Activated CD8-positive, alpha-beta T cell treated with anti-CD3 and anti-CD28 coated beads for 36 hours (primary cell): ENCODE measurements at regions not wholly inside any gene's neighbourhood (a gene's known extent, or its start where the extent isn't known, plus 50 kb on each side); places are given as distances from the start of the nearest gene placed in this dataset.
"Not testable (repeated sequence)": the region's sequence is repeated elsewhere in the genome, so short reads cannot be mapped to it uniquely, and the experiment has no call there.

Experiments
- ATAC-seq: fragments of 200-7000 bp; cut with Tn5 transposase; one replicate; pipeline ENCODE4 v1.10.0; 2021; ENCODE audit warnings: mild to moderate bottlenecking, moderate library complexity
- CTCF ChIA-PET: fragments of 350-600 bp; sonication (Branson Sonifier 250); formaldehyde crosslinking; loops from one replicate; lab custom pipeline; 2021; ENCODE audit warnings: antibody characterized with exemption; lab: Charles Lee
- POLR2A ChIA-PET: fragments of 350-600 bp; sonication (Branson Sonifier 250); formaldehyde crosslinking; loops from one replicate; lab custom pipeline; 2021; ENCODE audit warnings: antibody characterized with exemption; lab: Charles Lee
- DNase-seq: peaks from one replicate; pipeline ENCODE4 v3.0.0-alpha.2; 2020
- H3K27ac Mint-ChIP-seq: one replicate; pipeline ENCODE4 v1.8.0; 2021; ENCODE audit warnings: mild to moderate bottlenecking, mixed read lengths
- H3K27me3 Mint-ChIP-seq: one replicate; pipeline ENCODE4 v1.8.0; 2021; ENCODE audit warnings: mixed read lengths
- H3K36me3 Mint-ChIP-seq: one replicate; pipeline ENCODE4 v1.8.0; 2021; ENCODE audit warnings: low read depth, mixed read lengths
- H3K4me1 Mint-ChIP-seq: one replicate; pipeline ENCODE4 v1.8.0; 2021; ENCODE audit warnings: low read depth, mixed read lengths
- H3K4me3 Mint-ChIP-seq: one replicate; pipeline ENCODE4 v1.8.0; 2021; ENCODE audit warnings: mild to moderate bottlenecking, moderate library complexity, mixed read lengths
- H3K9me3 Mint-ChIP-seq: one replicate; pipeline ENCODE4 v1.8.0; 2021; ENCODE audit warnings: mixed read lengths
- CTCF ChIP-seq: fragments of 200-600 bp; IDR thresholded peaks from one replicate; pipeline ENCODE4 v1.8.0; 2022; ENCODE audit warnings: antibody characterized with exemption, mild to moderate bottlenecking
- intact Hi-C: fragments of 100-400 bp; cut with micrococcal nuclease; formaldehyde crosslinking; loops from one replicate; pipeline ENCODE4 v1.10.0; 2022

DNA sequence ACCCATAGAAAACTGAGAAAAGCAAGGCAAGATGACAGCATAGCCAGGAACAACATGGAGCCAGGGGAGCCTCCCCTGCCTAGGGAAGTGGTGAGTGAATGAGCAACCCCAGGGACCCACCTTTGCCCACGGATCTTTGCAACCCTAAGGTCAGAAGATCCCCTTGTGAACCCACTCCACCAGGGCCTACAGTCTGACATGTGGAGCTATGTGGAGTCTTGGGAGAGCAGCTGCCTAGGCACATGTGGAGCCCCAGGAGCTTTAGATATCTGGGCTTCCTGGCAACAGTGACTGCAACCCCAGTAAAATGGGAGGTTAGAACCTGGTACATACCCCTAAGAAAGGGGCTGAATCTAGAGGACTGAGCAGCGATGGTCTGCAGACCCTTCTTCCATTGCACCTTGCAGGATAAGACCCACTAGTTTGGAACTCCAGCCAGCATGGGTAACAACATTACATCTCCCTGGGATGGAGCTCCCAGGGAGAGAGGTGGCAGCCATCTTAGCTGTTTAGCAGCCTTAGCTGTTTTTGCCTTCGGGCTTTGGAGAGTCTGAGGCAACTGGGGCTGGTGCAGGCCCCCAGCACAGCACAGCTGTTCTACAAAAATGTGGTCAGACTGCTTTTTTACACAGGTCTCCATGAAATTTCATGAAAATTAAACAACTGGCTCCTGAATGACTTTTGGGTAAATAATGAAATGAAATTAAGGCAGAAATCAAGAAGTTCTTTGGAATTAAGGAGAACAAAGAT, 104.7 kb upstream of the TRIM2 start:
- no peak overlapping the region for H3K27ac Mint-ChIP-seq
- peaks cover 1% of the 10 kb centered on the region for H3K27me3 Mint-ChIP-seq
- intact Hi-C loops, result no loop called here
- no peaks in the 10 kb centered on the region for H3K36me3 Mint-ChIP-seq
- H3K9me3 Mint-ChIP-seq, result no peaks in the 10 kb centered on the region
- ChIA-PET POLR2A (no interaction called here), CTCF (interaction anchor here (1.2 to 8.8 kb wide), 3 partner anchors 15 to 32 kb away, joined by 3 to 88 read pairs (median 8); no protein-coding TSS in a partner anchor)
- H3K4me3 Mint-ChIP-seq, result no peak overlapping the region
- no peak for TF ChIP-seq CTCF
- DNase-seq (no peak), ATAC-seq (no peak)
- peaks cover 2% of the 10 kb centered on the region for H3K4me1 Mint-ChIP-seq

DNA sequence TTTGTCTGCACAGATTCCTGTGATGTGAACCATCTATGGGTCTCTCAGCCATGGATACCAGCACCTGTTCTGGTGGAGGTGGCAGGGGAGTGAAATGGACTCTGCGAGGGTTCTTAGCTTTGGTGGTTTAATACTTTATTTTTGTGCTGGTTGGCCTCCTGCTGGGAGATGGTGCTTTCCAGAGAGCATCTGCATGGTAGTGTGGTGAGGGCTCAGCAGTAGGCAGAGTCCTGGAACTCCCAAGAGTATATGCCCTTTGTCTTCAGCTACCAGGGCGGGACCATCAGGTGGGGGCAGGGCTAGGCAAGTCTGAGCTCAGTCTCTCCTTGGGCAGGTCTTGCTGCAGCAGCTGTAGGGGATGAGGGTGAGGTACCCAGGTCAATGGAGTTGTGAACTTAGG, 97.5 kb upstream of the TRIM2 start:
- ATAC-seq, intact Hi-C loops, H3K27ac Mint-ChIP-seq, H3K27me3 Mint-ChIP-seq, DNase-seq, H3K4me1 Mint-ChIP-seq, H3K36me3 Mint-ChIP-seq, H3K4me3 Mint-ChIP-seq: not testable (repeated sequence)
- CTCF ChIA-PET, result interaction anchor here (1.4 to 14.2 kb wide), 4 partner anchors 10 to 23 kb away, joined by 3 to 114 read pairs (median 28); no protein-coding TSS in a partner anchor
- POLR2A ChIA-PET, result interaction anchor here (1.2 kb wide), 1 partner anchor 9 kb away, joined by 3 read pairs; no protein-coding TSS in a partner anchor
- peaks cover 12% of the 10 kb centered on the region for H3K9me3 Mint-ChIP-seq

- peaks cover 4% of the 10 kb centered on the region for H3K4me1 Mint-ChIP-seq
- H3K4me3 Mint-ChIP-seq, result no peak overlapping the region
- intact Hi-C loops, result no loop called here
- no peak overlapping the region for H3K27ac Mint-ChIP-seq
- POLR2A ChIA-PET, result interaction anchor here (1.2 kb wide), 1 partner anchor 9 kb away, joined by 3 read pairs; no protein-coding TSS in a partner anchor
- no peak for TF ChIP-seq CTCF
- peaks cover 1% of the 10 kb centered on the region for H3K27me3 Mint-ChIP-seq
- CTCF ChIA-PET, result interaction anchor here (1.4 to 14.2 kb wide), 4 partner anchors 10 to 23 kb away, joined by 3 to 114 read pairs (median 28); no protein-coding TSS in a partner anchor
- no peaks in the 10 kb centered on the region for H3K36me3 Mint-ChIP-seq
- ATAC-seq (no peak), DNase-seq (no peak)
- H3K9me3 Mint-ChIP-seq, result peaks cover 12% of the 10 kb centered on the region
These were observed 97.0 kb upstream of the TRIM2 start for GRCh38 chr4:153107246-153107645.

DNA sequence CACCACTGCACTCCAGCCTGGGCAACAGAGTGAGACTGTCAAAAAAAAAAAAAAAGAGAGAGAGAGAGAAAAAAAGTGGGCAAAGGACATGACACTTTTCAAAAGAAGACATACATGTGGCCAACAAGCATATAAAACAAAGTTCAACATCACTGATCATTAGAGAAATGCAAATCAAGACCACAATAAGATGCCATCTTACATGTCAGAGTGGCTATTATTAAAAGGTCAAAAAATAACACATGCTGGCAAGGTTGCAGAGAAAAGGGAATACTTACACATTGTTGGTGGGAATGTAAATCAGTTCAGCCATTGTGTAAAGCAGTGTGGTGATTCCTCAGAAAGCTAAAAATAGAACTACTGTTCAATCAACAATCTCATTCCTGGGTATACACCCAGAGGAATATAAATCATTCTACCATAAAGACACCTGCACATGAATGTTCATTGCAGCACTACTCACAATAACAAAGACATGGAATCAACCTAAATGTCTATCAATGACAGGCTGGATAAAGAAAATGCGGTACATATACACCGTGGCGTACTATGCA, 94.9 kb upstream of the TRIM2 start:
- ChIA-PET POLR2A (interaction anchor here (0.8 kb wide), 2 partner anchors 18 to 24 kb away, joined by 3 read pairs; no protein-coding TSS in a partner anchor), CTCF (interaction anchor here (0.7 to 14.2 kb wide), 4 partner anchors 18 to 267 kb away, joined by 3 to 131 read pairs (median 60); no protein-coding TSS in a partner anchor)
- DNase-seq (no peak), ATAC-seq (no peak)
- peaks cover 12% of the 10 kb centered on the region for H3K9me3 Mint-ChIP-seq
- intact Hi-C loops, result no loop called here
- no peak for TF ChIP-seq CTCF
- no peak overlapping the region for H3K4me3 Mint-ChIP-seq
- no peaks in the 10 kb centered on the region for H3K36me3 Mint-ChIP-seq
- H3K27ac Mint-ChIP-seq, result no peak overlapping the region
- no peaks in the 10 kb centered on the region for H3K27me3 Mint-ChIP-seq
- H3K4me1 Mint-ChIP-seq, result peaks cover 2% of the 10 kb centered on the region

DNA sequence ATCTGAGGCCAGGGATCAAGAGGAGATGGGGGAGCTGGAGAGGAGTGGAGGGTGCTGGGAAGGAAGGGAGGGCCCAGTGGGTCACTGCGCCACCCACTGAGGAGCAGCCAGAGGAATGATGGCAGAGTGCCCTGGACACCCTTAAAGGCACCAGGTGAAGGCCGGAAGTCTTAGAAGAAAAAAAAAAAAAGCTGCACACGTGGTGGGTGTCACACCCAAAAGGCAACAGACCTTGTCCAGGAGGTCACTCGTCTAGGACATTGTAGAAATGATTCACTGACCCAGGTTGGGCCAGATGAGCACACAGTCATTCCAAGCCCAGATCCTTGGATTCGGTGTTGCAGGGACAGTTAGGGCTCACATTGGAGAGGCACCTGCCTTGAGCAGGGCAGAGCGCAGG, 93.5 kb upstream of the TRIM2 start:
- Mint-ChIP-seq H3K9me3 (peaks cover 5% of the 10 kb centered on the region), H3K4me1 (no peaks in the 10 kb centered on the region), H3K4me3 (no peak overlapping the region), H3K27ac (no peak overlapping the region), H3K36me3 (no peaks in the 10 kb centered on the region), H3K27me3 (no peaks in the 10 kb centered on the region)
- ChIA-PET POLR2A (no interaction called here), CTCF (interaction anchor here (2.3 to 14.2 kb wide), 3 partner anchors 14 to 27 kb away, joined by 6 to 131 read pairs (median 114); no protein-coding TSS in a partner anchor)
- ATAC-seq (no peak), DNase-seq (no peak)
- TF ChIP-seq CTCF, result no peak
- intact Hi-C loops, result loop anchor here (10.0 kb wide), 1 partner anchor 336 kb away; the partner anchor contains the start of genes ARFIP1 and TIGD4
